ENCODE measurements at regions not wholly inside any gene's neighbourhood (a gene's known extent, or its start where the extent isn't known, plus 50 kb on each side); places are given as distances from the start of the nearest gene placed in this dataset.

DNA sequence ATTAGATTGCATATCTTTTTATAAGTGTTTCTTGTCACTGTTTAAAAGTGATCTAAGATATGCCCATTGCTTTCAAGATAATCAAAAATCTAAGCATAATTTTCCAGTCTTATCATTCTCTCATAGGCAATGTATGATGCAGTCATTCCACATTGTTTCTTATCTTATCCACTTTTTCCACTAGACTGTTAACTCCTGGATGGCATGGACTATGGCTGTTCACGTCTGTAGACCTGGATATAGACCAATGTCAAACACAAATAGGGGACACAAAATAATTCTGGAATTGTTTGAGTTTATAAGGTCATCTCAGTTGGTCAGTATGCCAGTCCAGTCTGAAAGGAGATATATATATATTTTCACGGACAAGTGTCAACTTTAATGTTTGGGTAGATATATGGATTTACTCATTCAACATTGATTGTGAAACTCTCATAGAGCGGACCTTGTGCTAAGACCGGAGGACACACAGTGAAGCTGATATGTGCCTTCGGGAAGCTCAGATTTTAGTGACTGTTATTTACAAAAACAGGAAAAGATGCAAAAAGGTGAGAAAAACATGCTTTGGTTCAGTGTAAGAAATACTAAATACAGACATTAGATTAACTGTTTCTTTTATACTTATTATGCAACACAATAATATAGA is 689.4 kb upstream of the SLC8A1 start:
- no peaks in the 10 kb centered on the region for H3K36me3 Mint-ChIP-seq (ENCODE audit: insufficient read depth, unreplicated experiment)
- intact Hi-C loops (cut with micrococcal nuclease; ENCODE audit: unreplicated experiment) = loop anchor here (5.0 kb wide), 1 partner anchor 104 kb away; no protein-coding TSS in a partner anchor
- no peak for DNase-seq
- BruUV-seq (replicated peaks) = no TSS peak
- ChIA-PET CTCF (no interaction called here), POLR2A (no interaction called here)
- H3K4me3 Mint-ChIP-seq (ENCODE audit: unreplicated experiment) = no peak overlapping the region
- no peaks in the 10 kb centered on the region for H3K27me3 ChIP-seq (replicated peaks; ENCODE audit: control insufficient read depth, insufficient read depth, low read length)
- no peaks in the 10 kb centered on the region for H3K9me3 ChIP-seq
- no peaks in the 10 kb centered on the region for H3K36me3 ChIP-seq (ENCODE audit: control insufficient read depth, insufficient read depth, low read length)
- no peaks in the 10 kb centered on the region for H3K9me3 Mint-ChIP-seq (ENCODE audit: unreplicated experiment)
- H3K4me3 ChIP-seq (ENCODE audit: low read depth, low read length) = no peak overlapping the region
- H3K4me1 ChIP-seq = peaks cover 6% of the 10 kb centered on the region; the same call in 1 of the 2 replicates
- peaks cover 4% of the 10 kb centered on the region for H3K27me3 Mint-ChIP-seq (ENCODE audit: insufficient read depth, unreplicated experiment)
- no peak overlapping the region for H3K27ac Mint-ChIP-seq (ENCODE audit: unreplicated experiment)
- peaks cover 8% of the 10 kb centered on the region for H3K4me1 Mint-ChIP-seq (ENCODE audit: low read depth, unreplicated experiment)
- TF ChIP-seq, protein P1, sequence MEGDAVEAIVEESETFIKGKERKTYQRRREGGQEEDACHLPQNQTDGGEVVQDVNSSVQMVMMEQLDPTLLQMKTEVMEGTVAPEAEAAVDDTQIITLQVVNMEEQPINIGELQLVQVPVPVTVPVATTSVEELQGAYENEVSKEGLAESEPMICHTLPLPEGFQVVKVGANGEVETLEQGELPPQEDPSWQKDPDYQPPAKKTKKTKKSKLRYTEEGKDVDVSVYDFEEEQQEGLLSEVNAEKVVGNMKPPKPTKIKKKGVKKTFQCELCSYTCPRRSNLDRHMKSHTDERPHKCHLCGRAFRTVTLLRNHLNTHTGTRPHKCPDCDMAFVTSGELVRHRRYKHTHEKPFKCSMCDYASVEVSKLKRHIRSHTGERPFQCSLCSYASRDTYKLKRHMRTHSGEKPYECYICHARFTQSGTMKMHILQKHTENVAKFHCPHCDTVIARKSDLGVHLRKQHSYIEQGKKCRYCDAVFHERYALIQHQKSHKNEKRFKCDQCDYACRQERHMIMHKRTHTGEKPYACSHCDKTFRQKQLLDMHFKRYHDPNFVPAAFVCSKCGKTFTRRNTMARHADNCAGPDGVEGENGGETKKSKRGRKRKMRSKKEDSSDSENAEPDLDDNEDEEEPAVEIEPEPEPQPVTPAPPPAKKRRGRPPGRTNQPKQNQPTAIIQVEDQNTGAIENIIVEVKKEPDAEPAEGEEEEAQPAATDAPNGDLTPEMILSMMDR (IDR thresholded peaks at IDR 0.05; ENCODE audit: insufficient read depth in 1 of 2, low read depth in 1 of 2, low read length in 1 of 2, severe bottlenecking in 1 of 2, unreplicated experiment in 1 of 2) = no peak

GRCh38 chr2:41142478-41142877 is 690.6 kb upstream of the SLC8A1 start:
- intact Hi-C loops (cut with micrococcal nuclease; ENCODE audit: unreplicated experiment) = loop anchor here (5.0 kb wide), 1 partner anchor 105 kb away; no protein-coding TSS in a partner anchor
- Mint-ChIP-seq H3K4me1 (ENCODE audit: low read depth, unreplicated experiment) (peaks cover 8% of the 10 kb centered on the region), H3K4me3 (ENCODE audit: unreplicated experiment) (no peak overlapping the region), H3K9me3 (ENCODE audit: unreplicated experiment) (no peaks in the 10 kb centered on the region), H3K27me3 (ENCODE audit: insufficient read depth, unreplicated experiment) (peaks cover 4% of the 10 kb centered on the region), H3K27ac (ENCODE audit: unreplicated experiment) (no peak overlapping the region), H3K36me3 (ENCODE audit: insufficient read depth, unreplicated experiment) (no peaks in the 10 kb centered on the region)
- TF ChIP-seq, protein P1 (IDR thresholded peaks at IDR 0.05; ENCODE audit: insufficient read depth in 1 of 2, low read depth in 1 of 2, low read length in 1 of 2, severe bottlenecking in 1 of 2, unreplicated experiment in 1 of 2) = no peak
- no peaks in the 10 kb centered on the region for H3K9me3 ChIP-seq
- ChIA-PET POLR2A (no interaction called here), CTCF (no interaction called here)
- peaks cover 6% of the 10 kb centered on the region; the same call in 1 of the 2 replicates for H3K4me1 ChIP-seq
- H3K4me3 ChIP-seq (ENCODE audit: low read depth, low read length) = no peak overlapping the region
- DNase-seq = no peak
- no peaks in the 10 kb centered on the region for H3K27me3 ChIP-seq (replicated peaks; ENCODE audit: control insufficient read depth, insufficient read depth, low read length)
- no TSS peak for BruUV-seq (replicated peaks)
- H3K36me3 ChIP-seq (ENCODE audit: control insufficient read depth, insufficient read depth, low read length) = no peaks in the 10 kb centered on the region

DNA sequence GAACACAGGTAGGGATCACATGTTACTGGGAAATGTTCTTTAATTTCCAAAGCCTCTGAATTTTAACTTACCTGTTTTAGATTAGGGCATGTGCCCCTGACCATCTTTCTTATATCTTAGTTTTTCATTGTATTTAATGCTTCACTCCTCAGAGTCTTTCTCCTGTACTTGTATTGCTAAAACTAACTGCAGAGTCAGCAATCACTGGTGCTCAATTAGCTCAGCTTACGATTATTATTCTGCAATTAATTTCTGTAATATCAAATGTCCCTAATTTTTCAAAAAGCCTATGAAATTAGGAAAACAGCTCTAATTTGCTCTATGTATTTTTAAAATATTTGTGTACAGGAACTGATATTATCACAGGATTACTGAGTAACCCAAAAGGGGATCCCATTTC is 693.2 kb upstream of the SLC8A1 start:
- H3K9me3 ChIP-seq = no peaks in the 10 kb centered on the region
- Mint-ChIP-seq H3K4me3 (ENCODE audit: unreplicated experiment) (no peak overlapping the region), H3K27ac (ENCODE audit: unreplicated experiment) (no peak overlapping the region), H3K36me3 (ENCODE audit: insufficient read depth, unreplicated experiment) (no peaks in the 10 kb centered on the region), H3K27me3 (ENCODE audit: insufficient read depth, unreplicated experiment) (peaks cover 4% of the 10 kb centered on the region), H3K9me3 (ENCODE audit: unreplicated experiment) (no peaks in the 10 kb centered on the region), H3K4me1 (ENCODE audit: low read depth, unreplicated experiment) (peaks cover 8% of the 10 kb centered on the region)
- CTCF ChIA-PET = no interaction called here
- intact Hi-C loops (cut with micrococcal nuclease; ENCODE audit: unreplicated experiment) = no loop called here
- POLR2A ChIA-PET = no interaction called here
- TF ChIP-seq, protein P1 (IDR thresholded peaks at IDR 0.05; ENCODE audit: insufficient read depth in 1 of 2, low read depth in 1 of 2, low read length in 1 of 2, severe bottlenecking in 1 of 2, unreplicated experiment in 1 of 2) = no peak
- no peak overlapping the region for H3K4me3 ChIP-seq (ENCODE audit: low read depth, low read length)
- no peaks in the 10 kb centered on the region for H3K27me3 ChIP-seq (replicated peaks; ENCODE audit: control insufficient read depth, insufficient read depth, low read length)
- peaks cover 6% of the 10 kb centered on the region; the same call in 1 of the 2 replicates for H3K4me1 ChIP-seq
- H3K36me3 ChIP-seq (ENCODE audit: control insufficient read depth, insufficient read depth, low read length) = no peaks in the 10 kb centered on the region
- DNase-seq = no peak
- BruUV-seq (replicated peaks) = no TSS peak
